Loucy (cell line): ENCODE measurements at regions not wholly inside any gene's neighbourhood (a gene's known extent, or its start where the extent isn't known, plus 50 kb on each side); places are given as distances from the start of the nearest gene placed in this dataset.

Experiments used
- H2AFZ ChIP-seq: fragments of 200-600 bp; sonication (generic); 2 replicates; pipeline ENCODE4 v1.6.0; 2016; ENCODE audit warnings: antibody characterized with exemption, mild to moderate bottlenecking, low read length, moderate library complexity
- H3F3A ChIP-seq: fragments of 200-600 bp; 2 replicates; pipeline ENCODE4 v1.6.0; 2016; ENCODE audit warnings: antibody characterized with exemption, low read depth, mild to moderate bottlenecking
- H3K27me3 ChIP-seq: fragments of 200-600 bp; sonication (generic); 2 replicates; pipeline ENCODE4 v1.6.1; 2014; ENCODE audit warnings: low read length, mild to moderate bottlenecking; ENCODE audit not compliant: insufficient read depth, poor library complexity, severe bottlenecking
- H3K36me3 ChIP-seq: fragments of 200-600 bp; sonication (generic); 2 replicates; pipeline ENCODE4 v1.6.1; 2016; ENCODE audit warnings: low read length; ENCODE audit not compliant: insufficient read depth
- H3K4me1 ChIP-seq: fragments of 200-600 bp; sonication (generic); 2 replicates; pipeline ENCODE4 v1.5.1; 2014; ENCODE audit warnings: low read length, mild to moderate bottlenecking; ENCODE audit not compliant: insufficient read depth, poor library complexity, severe bottlenecking
- H3K4me2 ChIP-seq: fragments of 200-600 bp; sonication (generic); 2 replicates; pipeline ENCODE4 v1.6.0; 2014; ENCODE audit warnings: antibody characterized with exemption, low read length, low read depth, mild to moderate bottlenecking; ENCODE audit not compliant: poor library complexity, severe bottlenecking
- H3K4me3 ChIP-seq: fragments of 200-600 bp; sonication (generic); 2 replicates; pipeline ENCODE4 v1.5.1; 2014; ENCODE audit warnings: low read length, mild to moderate bottlenecking, mixed read lengths; ENCODE audit not compliant: poor library complexity, severe bottlenecking
- H3K79me2 ChIP-seq: fragments of 200-600 bp; sonication (generic); 2 replicates; pipeline ENCODE4 v1.6.1; 2014; ENCODE audit warnings: low read length; ENCODE audit not compliant: insufficient read depth
- H3K9ac ChIP-seq: fragments of 200-600 bp; sonication (generic); 2 replicates; pipeline ENCODE4 v1.6.0; 2014; ENCODE audit warnings: mild to moderate bottlenecking, low read depth, low read length, moderate library complexity; ENCODE audit not compliant: poor library complexity, severe bottlenecking
- H3K9me2 ChIP-seq: fragments of 200-600 bp; sonication (generic); replicated peaks from 2 replicates; pipeline ENCODE4 v1.6.1; 2016; ENCODE audit warnings: low read depth, low read length, mixed read lengths
- H3K9me3 ChIP-seq: fragments of 200-600 bp; sonication (generic); 2 replicates; pipeline ENCODE4 v1.6.1; 2014; ENCODE audit warnings: mild to moderate bottlenecking, antibody characterized with exemption, low read length, low read depth; ENCODE audit not compliant: insufficient read depth
- H4K20me1 ChIP-seq: fragments of 200-600 bp; sonication (generic); 2 replicates; pipeline ENCODE4 v1.6.0; 2014; ENCODE audit warnings: antibody characterized with exemption, low read length, mild to moderate bottlenecking; ENCODE audit not compliant: insufficient read depth, poor library complexity, severe bottlenecking
- EZH2phosphoT487 ChIP-seq: fragments of 200-600 bp; IDR thresholded peaks from 2 replicates; pipeline ENCODE4 v1.6.1; 2018; ENCODE audit warnings: antibody characterized with exemption, mild to moderate bottlenecking, moderate library complexity, borderline replicate concordance
- TF ChIP-seq, protein P1 (sequence below): fragments of 200-600 bp; sonication (generic); conservative IDR thresholded peaks from 2 replicates; pipeline ENCODE4 v1.5.1; 2014; ENCODE audit warnings: mild to moderate bottlenecking, antibody characterized with exemption, low read length

DNA sequence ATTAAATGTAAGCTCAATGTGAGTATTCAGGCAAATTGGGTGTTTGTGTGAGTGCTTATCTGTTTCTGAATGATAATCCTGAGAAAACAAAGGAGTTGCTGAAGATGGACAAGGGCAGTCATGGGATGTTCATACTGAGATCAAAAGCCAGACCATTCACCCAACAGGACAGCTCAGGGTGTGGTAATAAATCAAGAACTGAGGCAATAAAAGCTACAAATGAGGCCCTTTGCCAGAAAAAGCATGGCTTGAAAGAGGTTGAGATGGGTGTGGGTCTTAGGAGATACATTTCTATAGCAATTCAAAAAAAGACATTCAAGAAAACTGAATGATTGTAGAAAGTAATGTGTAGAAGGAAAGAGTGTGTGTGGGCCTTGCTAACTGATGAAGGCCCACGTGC, 425.8 kb upstream of the BOD1L1 start:
- Histone ChIP-seq H3K4me2 (no peak overlapping the region), H3K36me3 (no peaks in the 10 kb centered on the region), H3K4me3 (no peak overlapping the region), H3K9ac (no peak overlapping the region), H2AFZ (no peak overlapping the region), H3K27me3 (no peaks in the 10 kb centered on the region), H4K20me1 (no peaks in the 10 kb centered on the region), H3K4me1 (no peaks in the 10 kb centered on the region), H3K79me2 (no peaks in the 10 kb centered on the region), H3K9me3 (no peaks in the 10 kb centered on the region), H3F3A (no peaks in the 10 kb centered on the region), H3K9me2 (no peaks in the 10 kb centered on the region)
- TF ChIP-seq, protein P1, sequence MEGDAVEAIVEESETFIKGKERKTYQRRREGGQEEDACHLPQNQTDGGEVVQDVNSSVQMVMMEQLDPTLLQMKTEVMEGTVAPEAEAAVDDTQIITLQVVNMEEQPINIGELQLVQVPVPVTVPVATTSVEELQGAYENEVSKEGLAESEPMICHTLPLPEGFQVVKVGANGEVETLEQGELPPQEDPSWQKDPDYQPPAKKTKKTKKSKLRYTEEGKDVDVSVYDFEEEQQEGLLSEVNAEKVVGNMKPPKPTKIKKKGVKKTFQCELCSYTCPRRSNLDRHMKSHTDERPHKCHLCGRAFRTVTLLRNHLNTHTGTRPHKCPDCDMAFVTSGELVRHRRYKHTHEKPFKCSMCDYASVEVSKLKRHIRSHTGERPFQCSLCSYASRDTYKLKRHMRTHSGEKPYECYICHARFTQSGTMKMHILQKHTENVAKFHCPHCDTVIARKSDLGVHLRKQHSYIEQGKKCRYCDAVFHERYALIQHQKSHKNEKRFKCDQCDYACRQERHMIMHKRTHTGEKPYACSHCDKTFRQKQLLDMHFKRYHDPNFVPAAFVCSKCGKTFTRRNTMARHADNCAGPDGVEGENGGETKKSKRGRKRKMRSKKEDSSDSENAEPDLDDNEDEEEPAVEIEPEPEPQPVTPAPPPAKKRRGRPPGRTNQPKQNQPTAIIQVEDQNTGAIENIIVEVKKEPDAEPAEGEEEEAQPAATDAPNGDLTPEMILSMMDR: no peak
- no peak for TF ChIP-seq EZH2phosphoT487

DNA sequence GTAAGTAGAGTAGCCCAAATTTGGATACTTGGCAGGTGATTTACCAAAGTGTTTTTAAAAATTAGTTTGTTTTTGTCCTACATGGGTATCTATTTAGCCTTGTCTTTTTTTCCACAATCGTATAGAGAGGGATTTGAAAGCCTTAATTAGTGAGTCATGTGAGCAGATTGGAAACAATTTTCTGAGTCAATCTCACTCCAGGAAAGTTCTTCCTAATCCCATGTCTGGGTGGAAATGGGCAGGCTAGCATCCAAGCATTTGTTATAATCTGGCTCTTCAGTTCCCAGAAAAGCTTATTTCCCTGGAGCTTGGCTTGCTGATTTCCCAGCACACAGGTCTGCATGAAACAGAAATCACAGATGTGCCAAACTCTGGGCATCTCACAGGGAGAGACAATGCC, 426.9 kb upstream of the BOD1L1 start:
- no peak for TF ChIP-seq EZH2phosphoT487
- TF ChIP-seq, protein P1: no peak
- H3K9me3 ChIP-seq: no peaks in the 10 kb centered on the region
- no peak overlapping the region for H3K4me2 ChIP-seq
- H4K20me1 ChIP-seq: no peaks in the 10 kb centered on the region
- H3F3A ChIP-seq: no peaks in the 10 kb centered on the region
- H3K36me3 ChIP-seq: no peaks in the 10 kb centered on the region
- H3K9me2 ChIP-seq: no peaks in the 10 kb centered on the region
- H3K27me3 ChIP-seq: no peaks in the 10 kb centered on the region
- no peaks in the 10 kb centered on the region for H3K79me2 ChIP-seq
- H3K4me3 ChIP-seq: no peak overlapping the region
- H3K9ac ChIP-seq: no peak overlapping the region
- no peak overlapping the region for H2AFZ ChIP-seq
- no peaks in the 10 kb centered on the region for H3K4me1 ChIP-seq

DNA sequence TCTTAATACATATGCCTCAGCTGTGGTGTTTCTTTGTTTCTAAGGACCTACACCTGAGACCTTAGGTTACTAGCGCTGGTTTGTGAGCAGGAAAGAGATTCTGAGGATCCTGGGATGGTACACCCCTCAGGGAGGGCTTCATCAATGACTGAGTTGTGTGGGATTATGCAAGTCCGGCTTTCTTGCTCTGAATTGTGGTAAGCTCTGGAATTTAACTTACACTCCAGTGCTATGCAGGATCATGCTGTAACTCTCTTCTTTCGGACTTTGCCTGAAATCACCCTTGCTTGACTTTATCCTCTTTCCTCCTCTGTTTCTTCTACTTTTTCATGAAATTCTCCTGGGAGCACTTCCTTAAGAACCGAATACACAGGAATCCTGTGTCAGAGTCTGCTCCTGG, 431.5 kb upstream of the BOD1L1 start:
- Histone ChIP-seq H2AFZ (no peak overlapping the region), H3K27me3 (no peaks in the 10 kb centered on the region), H3K9me3 (no peaks in the 10 kb centered on the region), H3K9me2 (no peaks in the 10 kb centered on the region), H3K79me2 (no peaks in the 10 kb centered on the region), H4K20me1 (no peaks in the 10 kb centered on the region), H3K9ac (no peak overlapping the region), H3F3A (no peaks in the 10 kb centered on the region), H3K4me3 (no peak overlapping the region), H3K4me1 (no peaks in the 10 kb centered on the region), H3K4me2 (no peak overlapping the region), H3K36me3 (no peaks in the 10 kb centered on the region)
- TF ChIP-seq EZH2phosphoT487: no peak
- TF ChIP-seq, protein P1: no peak
